GM23248 (cell line): ENCODE measurements at regions not wholly inside any gene's neighbourhood (a gene's known extent, or its start where the extent isn't known, plus 50 kb on each side); places are given as distances from the start of the nearest gene placed in this dataset.

Experiments
- EZH2 ChIP-seq: fragments of 200-600 bp; sonication (generic); IDR thresholded peaks from 2 replicates; pipeline ENCODE4 v1.6.1; 2018; ENCODE audit warnings: antibody characterized with exemption, mild to moderate bottlenecking; ENCODE audit not compliant: insufficient read depth, poor library complexity, severe bottlenecking
- EZH2phosphoT487 ChIP-seq: fragments of 200-600 bp; sonication (generic); IDR thresholded peaks from 2 replicates; pipeline ENCODE4 v1.6.1; 2018; ENCODE audit warnings: antibody characterized with exemption, moderate library complexity, mild to moderate bottlenecking, low read depth; ENCODE audit not compliant: insufficient read depth

DNA sequence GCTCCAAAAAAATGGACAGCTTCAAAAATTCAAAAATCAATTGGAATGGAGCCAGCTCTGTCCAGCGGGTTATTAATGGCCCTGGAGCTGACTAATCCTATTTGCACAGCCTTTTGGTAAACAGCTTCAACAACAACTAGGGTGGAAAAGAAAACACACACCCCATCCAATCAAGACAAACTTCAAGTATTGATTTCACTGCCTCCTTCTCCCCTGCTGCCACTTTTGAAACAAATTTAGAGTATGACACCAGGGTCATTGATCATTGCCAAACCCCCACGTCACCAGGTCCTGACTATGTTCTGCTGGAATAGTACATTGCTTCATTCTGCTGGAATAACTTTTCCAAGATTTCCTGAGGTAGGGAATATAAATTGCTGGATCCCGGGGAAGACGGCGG, 56.8 kb upstream of the GTF3A start:
- TF ChIP-seq EZH2, result no peak
- no peak for TF ChIP-seq EZH2phosphoT487
